ENCODE measurements at regions not wholly inside any gene's neighbourhood (a gene's known extent, or its start where the extent isn't known, plus 50 kb on each side); places are given as distances from the start of the nearest gene placed in this dataset.

GRCh38 chr20:6994452-6994851 lies 227.0 kb downstream of the BMP2 start:
- DNase-seq, result no peak
- H3K27ac ChIP-seq, result no peak overlapping the region
- no peaks in the 10 kb centered on the region for H3K27me3 ChIP-seq
- no peak for TF ChIP-seq CTCF (IDR thresholded peaks at IDR 0.05)
- TF ChIP-seq POLR2A (IDR thresholded peaks at IDR 0.05), result no peak
- no peak overlapping the region for H3K4me3 ChIP-seq
- no peaks in the 10 kb centered on the region for H3K36me3 ChIP-seq
- no peaks in the 10 kb centered on the region for H3K4me1 ChIP-seq
- no peaks in the 10 kb centered on the region for H3K9me3 ChIP-seq

- Histone ChIP-seq H3K36me3 (no peaks in the 10 kb centered on the region), H3K27ac (no peak overlapping the region), H3K27me3 (no peaks in the 10 kb centered on the region), H3K4me3 (no peak overlapping the region), H3K4me1 (no peaks in the 10 kb centered on the region), H3K9me3 (no peaks in the 10 kb centered on the region)
- no peak for TF ChIP-seq POLR2A (IDR thresholded peaks at IDR 0.05)
- TF ChIP-seq CTCF (IDR thresholded peaks at IDR 0.05), result no peak
- no peak for DNase-seq
Observed at GRCh38 chr20:6998909-6999308, 231.4 kb downstream of the BMP2 start.

GRCh38 chr20:6999381-6999780 lies 231.9 kb downstream of the BMP2 start:
- H3K4me1 ChIP-seq, result no peaks in the 10 kb centered on the region
- TF ChIP-seq CTCF (IDR thresholded peaks at IDR 0.05) (no peak), POLR2A (IDR thresholded peaks at IDR 0.05) (no peak)
- H3K36me3 ChIP-seq, result no peaks in the 10 kb centered on the region
- H3K4me3 ChIP-seq, result no peak overlapping the region
- DNase-seq, result no peak
- H3K27ac ChIP-seq, result no peak overlapping the region
- no peaks in the 10 kb centered on the region for H3K9me3 ChIP-seq
- no peaks in the 10 kb centered on the region for H3K27me3 ChIP-seq

- no peaks in the 10 kb centered on the region for H3K36me3 ChIP-seq
- H3K4me3 ChIP-seq, result no peak overlapping the region
- no peak overlapping the region for H3K27ac ChIP-seq
- TF ChIP-seq POLR2A (IDR thresholded peaks at IDR 0.05), result no peak
- TF ChIP-seq CTCF (IDR thresholded peaks at IDR 0.05), result no peak
- peaks cover 0 to 3% (median 0%) of the 10 kb centered on the region in 4 donors for H3K9me3 ChIP-seq
- H3K27me3 ChIP-seq, result no peaks in the 10 kb centered on the region
- no peak for DNase-seq
- no peaks in the 10 kb centered on the region for H3K4me1 ChIP-seq
Observed at GRCh38 chr20:7003598-7003997, 236.1 kb downstream of the BMP2 start.

- H3K27me3 ChIP-seq, result no peaks in the 10 kb centered on the region
- no peak for DNase-seq
- peaks cover 0 to 3% (median 0%) of the 10 kb centered on the region in 4 donors for H3K9me3 ChIP-seq
- no peaks in the 10 kb centered on the region for H3K36me3 ChIP-seq
- H3K4me3 ChIP-seq, result no peak overlapping the region
- no peaks in the 10 kb centered on the region for H3K4me1 ChIP-seq
- TF ChIP-seq CTCF (IDR thresholded peaks at IDR 0.05) (no peak), POLR2A (IDR thresholded peaks at IDR 0.05) (no peak)
- H3K27ac ChIP-seq, result no peak overlapping the region
Observed at GRCh38 chr20:7004801-7005200, 237.3 kb downstream of the BMP2 start.

- Histone ChIP-seq H3K27me3 (no peaks in the 10 kb centered on the region), H3K4me3 (no peak overlapping the region), H3K9me3 (peaks cover 0 to 3% (median 0%) of the 10 kb centered on the region in 4 donors), H3K36me3 (no peaks in the 10 kb centered on the region), H3K4me1 (no peaks in the 10 kb centered on the region), H3K27ac (no peak overlapping the region)
- no peak for TF ChIP-seq CTCF (IDR thresholded peaks at IDR 0.05)
- no peak for TF ChIP-seq POLR2A (IDR thresholded peaks at IDR 0.05)
- DNase-seq, result no peak
Observed at GRCh38 chr20:7010527-7010926, 243.0 kb downstream of the BMP2 start.

Measured in Peyer's patch (tissue), 4 donors.